ENCODE measurements at regions not wholly inside any gene's neighbourhood (a gene's known extent, or its start where the extent isn't known, plus 50 kb on each side); places are given as distances from the start of the nearest gene placed in this dataset.

GRCh38 chr11:109958131-109958820, 134.9 kb upstream of the ZC3H12C start:
- TF ChIP-seq, protein P1, sequence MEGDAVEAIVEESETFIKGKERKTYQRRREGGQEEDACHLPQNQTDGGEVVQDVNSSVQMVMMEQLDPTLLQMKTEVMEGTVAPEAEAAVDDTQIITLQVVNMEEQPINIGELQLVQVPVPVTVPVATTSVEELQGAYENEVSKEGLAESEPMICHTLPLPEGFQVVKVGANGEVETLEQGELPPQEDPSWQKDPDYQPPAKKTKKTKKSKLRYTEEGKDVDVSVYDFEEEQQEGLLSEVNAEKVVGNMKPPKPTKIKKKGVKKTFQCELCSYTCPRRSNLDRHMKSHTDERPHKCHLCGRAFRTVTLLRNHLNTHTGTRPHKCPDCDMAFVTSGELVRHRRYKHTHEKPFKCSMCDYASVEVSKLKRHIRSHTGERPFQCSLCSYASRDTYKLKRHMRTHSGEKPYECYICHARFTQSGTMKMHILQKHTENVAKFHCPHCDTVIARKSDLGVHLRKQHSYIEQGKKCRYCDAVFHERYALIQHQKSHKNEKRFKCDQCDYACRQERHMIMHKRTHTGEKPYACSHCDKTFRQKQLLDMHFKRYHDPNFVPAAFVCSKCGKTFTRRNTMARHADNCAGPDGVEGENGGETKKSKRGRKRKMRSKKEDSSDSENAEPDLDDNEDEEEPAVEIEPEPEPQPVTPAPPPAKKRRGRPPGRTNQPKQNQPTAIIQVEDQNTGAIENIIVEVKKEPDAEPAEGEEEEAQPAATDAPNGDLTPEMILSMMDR (optimal IDR thresholded peaks at IDR 0.05 in 1 of 3, IDR thresholded peaks at IDR 0.05 in 1 of 3, conservative IDR thresholded peaks at IDR 0.05 in 1 of 3; ENCODE audit: extremely low read depth in 1 of 3, insufficient read depth in 2 of 3, low read length in 3 of 3), result no peak
- no peak for TF ChIP-seq EZH2 (IDR thresholded peaks at IDR 0.05; ENCODE audit: low read length)
